GM23338 (cell line): ENCODE measurements at regions not wholly inside any gene's neighbourhood (a gene's known extent, or its start where the extent isn't known, plus 50 kb on each side); places are given as distances from the start of the nearest gene placed in this dataset.
A peak's percentile ranks its signal among the peaks of the same experiment; 100 is the strongest.

Experiments
- ATAC-seq: fragments of 200-7000 bp; cut with Tn5 transposase; 3 replicates; pipeline ENCODE4 v1.9.1; 2020
- DNase-seq: peaks from one replicate; pipeline ENCODE4 v3.0.0-alpha.2; 2015; ENCODE audit warnings: low spot score
- H2AFZ ChIP-seq: fragments of 200-600 bp; sonication (generic); 2 replicates; pipeline ENCODE4 v1.8.0; 2016; ENCODE audit warnings: antibody characterized with exemption, mild to moderate bottlenecking, moderate library complexity
- H3F3A ChIP-seq: fragments of 200-600 bp; sonication (generic); replicated peaks from 2 replicates; pipeline ENCODE4 v1.8.0; 2017; ENCODE audit warnings: antibody characterized with exemption, mixed run types, low read depth
- H3K27ac ChIP-seq: fragments of 200-600 bp; sonication (generic); 2 replicates; pipeline ENCODE4 v1.6.1; 2016; ENCODE audit warnings: low read depth
- H3K27me3 ChIP-seq: fragments of 200-600 bp; sonication (generic); 2 replicates; pipeline ENCODE4 v1.8.0; 2016; ENCODE audit warnings: mild to moderate bottlenecking, mixed run types, moderate library complexity; ENCODE audit not compliant: insufficient read depth
- H3K36me3 ChIP-seq: fragments of 200-600 bp; sonication (generic); 2 replicates; pipeline ENCODE4 v1.8.0; 2016; ENCODE audit warnings: mild to moderate bottlenecking; ENCODE audit not compliant: insufficient read depth
- H3K4me1 ChIP-seq: fragments of 200-600 bp; sonication (generic); 2 replicates; pipeline ENCODE4 v1.8.0; 2016; ENCODE audit warnings: mild to moderate bottlenecking, moderate library complexity; ENCODE audit not compliant: insufficient read depth
- H3K4me2 ChIP-seq: fragments of 200-600 bp; sonication (generic); 2 replicates; pipeline ENCODE4 v1.7.1; 2017; ENCODE audit warnings: mixed run types
- H3K4me3 ChIP-seq: fragments of 200-600 bp; sonication (generic); 2 replicates; pipeline ENCODE4 v1.6.1; 2016; ENCODE audit warnings: mixed run types
- H3K79me2 ChIP-seq: fragments of 200-600 bp; sonication (generic); replicated peaks from 2 replicates; pipeline ENCODE4 v1.8.0; 2017; ENCODE audit warnings: mild to moderate bottlenecking; ENCODE audit not compliant: insufficient read depth
- H3K9me2 ChIP-seq: fragments of 200-600 bp; sonication (generic); 2 replicates; pipeline ENCODE4 v1.8.0; 2017; ENCODE audit not compliant: insufficient read depth
- H4K20me1 ChIP-seq: fragments of 200-600 bp; sonication (generic); replicated peaks from 2 replicates; pipeline ENCODE4 v1.8.0; 2017; ENCODE audit warnings: mild to moderate bottlenecking; ENCODE audit not compliant: insufficient read depth
- H3K27ac Mint-ChIP-seq: 2 replicates; pipeline ENCODE4 v1.8.0; 2020; ENCODE audit warnings: inconsistent platforms, mild to moderate bottlenecking, moderate library complexity, mixed read lengths
- H3K27me3 Mint-ChIP-seq: 3 replicates; pipeline ENCODE4 v1.8.0; 2022; ENCODE audit warnings: low read depth, mild to moderate bottlenecking, moderate library complexity, mixed read lengths, inconsistent platforms; ENCODE audit not compliant: insufficient read depth, poor library complexity
- H3K36me3 Mint-ChIP-seq: 3 replicates; pipeline ENCODE4 v1.8.0; 2021; ENCODE audit warnings: low read depth, mild to moderate bottlenecking, inconsistent platforms, moderate library complexity, mixed read lengths
- H3K4me1 Mint-ChIP-seq: 3 replicates; pipeline ENCODE4 v1.8.0; 2020; ENCODE audit warnings: mild to moderate bottlenecking, inconsistent platforms, mixed read lengths
- H3K4me3 Mint-ChIP-seq: 3 replicates; pipeline ENCODE4 v1.8.0; 2021; ENCODE audit warnings: moderate library complexity, mild to moderate bottlenecking, inconsistent platforms, mixed read lengths
- H3K9me3 Mint-ChIP-seq: 3 replicates; pipeline ENCODE4 v1.8.0; 2020; ENCODE audit warnings: moderate library complexity, mild to moderate bottlenecking, inconsistent platforms, mixed read lengths
- NANOG ChIP-seq: IDR thresholded peaks from 2 replicates; pipeline ENCODE4 v1.6.1; 2016; ENCODE audit warnings: antibody characterized with exemption, borderline replicate concordance
- TF ChIP-seq, protein P1 (sequence below): fragments of 250-450 bp; sonication (Bioruptor Pico); IDR thresholded peaks from 2 replicates; pipeline ENCODE4 v1.5.0; 2020; ENCODE audit warnings: mild to moderate bottlenecking, moderate library complexity
- TF ChIP-seq, protein P2 (sequence below), 2 experiments: fragments of 200-600 bp in 1 of 2; sonication (generic) in 1 of 2; conservative IDR thresholded peaks; 2 replicates each; pipeline versions ENCODE4 v1.5.1 to v1.6.1; 2016 to 2017; ENCODE audit warnings: antibody characterized with exemption in 2 of 2, low read depth in 2 of 2, mild to moderate bottlenecking in 2 of 2, moderate library complexity in 1 of 2

DNA sequence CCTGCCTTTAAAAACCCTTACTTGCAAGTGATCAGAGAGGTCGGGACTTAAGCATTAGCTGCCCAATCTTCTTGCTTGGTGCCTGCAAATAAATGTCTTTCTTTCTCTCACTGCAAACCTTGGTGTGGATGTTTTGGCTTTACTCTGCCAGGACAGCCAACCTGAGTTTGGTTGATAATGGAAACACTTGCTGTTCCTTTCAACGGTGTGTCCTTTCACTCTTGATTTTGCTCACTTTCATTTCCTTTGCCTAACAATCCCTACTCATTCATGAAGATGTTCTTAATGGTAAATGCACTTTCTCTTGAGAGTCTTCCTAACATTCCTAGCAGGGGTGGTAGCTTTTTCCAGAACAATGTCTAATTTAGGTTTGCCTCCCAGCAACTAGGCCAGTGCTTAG is 366.2 kb downstream of the HRH4 start (continued):
- TF ChIP-seq, protein P1, sequence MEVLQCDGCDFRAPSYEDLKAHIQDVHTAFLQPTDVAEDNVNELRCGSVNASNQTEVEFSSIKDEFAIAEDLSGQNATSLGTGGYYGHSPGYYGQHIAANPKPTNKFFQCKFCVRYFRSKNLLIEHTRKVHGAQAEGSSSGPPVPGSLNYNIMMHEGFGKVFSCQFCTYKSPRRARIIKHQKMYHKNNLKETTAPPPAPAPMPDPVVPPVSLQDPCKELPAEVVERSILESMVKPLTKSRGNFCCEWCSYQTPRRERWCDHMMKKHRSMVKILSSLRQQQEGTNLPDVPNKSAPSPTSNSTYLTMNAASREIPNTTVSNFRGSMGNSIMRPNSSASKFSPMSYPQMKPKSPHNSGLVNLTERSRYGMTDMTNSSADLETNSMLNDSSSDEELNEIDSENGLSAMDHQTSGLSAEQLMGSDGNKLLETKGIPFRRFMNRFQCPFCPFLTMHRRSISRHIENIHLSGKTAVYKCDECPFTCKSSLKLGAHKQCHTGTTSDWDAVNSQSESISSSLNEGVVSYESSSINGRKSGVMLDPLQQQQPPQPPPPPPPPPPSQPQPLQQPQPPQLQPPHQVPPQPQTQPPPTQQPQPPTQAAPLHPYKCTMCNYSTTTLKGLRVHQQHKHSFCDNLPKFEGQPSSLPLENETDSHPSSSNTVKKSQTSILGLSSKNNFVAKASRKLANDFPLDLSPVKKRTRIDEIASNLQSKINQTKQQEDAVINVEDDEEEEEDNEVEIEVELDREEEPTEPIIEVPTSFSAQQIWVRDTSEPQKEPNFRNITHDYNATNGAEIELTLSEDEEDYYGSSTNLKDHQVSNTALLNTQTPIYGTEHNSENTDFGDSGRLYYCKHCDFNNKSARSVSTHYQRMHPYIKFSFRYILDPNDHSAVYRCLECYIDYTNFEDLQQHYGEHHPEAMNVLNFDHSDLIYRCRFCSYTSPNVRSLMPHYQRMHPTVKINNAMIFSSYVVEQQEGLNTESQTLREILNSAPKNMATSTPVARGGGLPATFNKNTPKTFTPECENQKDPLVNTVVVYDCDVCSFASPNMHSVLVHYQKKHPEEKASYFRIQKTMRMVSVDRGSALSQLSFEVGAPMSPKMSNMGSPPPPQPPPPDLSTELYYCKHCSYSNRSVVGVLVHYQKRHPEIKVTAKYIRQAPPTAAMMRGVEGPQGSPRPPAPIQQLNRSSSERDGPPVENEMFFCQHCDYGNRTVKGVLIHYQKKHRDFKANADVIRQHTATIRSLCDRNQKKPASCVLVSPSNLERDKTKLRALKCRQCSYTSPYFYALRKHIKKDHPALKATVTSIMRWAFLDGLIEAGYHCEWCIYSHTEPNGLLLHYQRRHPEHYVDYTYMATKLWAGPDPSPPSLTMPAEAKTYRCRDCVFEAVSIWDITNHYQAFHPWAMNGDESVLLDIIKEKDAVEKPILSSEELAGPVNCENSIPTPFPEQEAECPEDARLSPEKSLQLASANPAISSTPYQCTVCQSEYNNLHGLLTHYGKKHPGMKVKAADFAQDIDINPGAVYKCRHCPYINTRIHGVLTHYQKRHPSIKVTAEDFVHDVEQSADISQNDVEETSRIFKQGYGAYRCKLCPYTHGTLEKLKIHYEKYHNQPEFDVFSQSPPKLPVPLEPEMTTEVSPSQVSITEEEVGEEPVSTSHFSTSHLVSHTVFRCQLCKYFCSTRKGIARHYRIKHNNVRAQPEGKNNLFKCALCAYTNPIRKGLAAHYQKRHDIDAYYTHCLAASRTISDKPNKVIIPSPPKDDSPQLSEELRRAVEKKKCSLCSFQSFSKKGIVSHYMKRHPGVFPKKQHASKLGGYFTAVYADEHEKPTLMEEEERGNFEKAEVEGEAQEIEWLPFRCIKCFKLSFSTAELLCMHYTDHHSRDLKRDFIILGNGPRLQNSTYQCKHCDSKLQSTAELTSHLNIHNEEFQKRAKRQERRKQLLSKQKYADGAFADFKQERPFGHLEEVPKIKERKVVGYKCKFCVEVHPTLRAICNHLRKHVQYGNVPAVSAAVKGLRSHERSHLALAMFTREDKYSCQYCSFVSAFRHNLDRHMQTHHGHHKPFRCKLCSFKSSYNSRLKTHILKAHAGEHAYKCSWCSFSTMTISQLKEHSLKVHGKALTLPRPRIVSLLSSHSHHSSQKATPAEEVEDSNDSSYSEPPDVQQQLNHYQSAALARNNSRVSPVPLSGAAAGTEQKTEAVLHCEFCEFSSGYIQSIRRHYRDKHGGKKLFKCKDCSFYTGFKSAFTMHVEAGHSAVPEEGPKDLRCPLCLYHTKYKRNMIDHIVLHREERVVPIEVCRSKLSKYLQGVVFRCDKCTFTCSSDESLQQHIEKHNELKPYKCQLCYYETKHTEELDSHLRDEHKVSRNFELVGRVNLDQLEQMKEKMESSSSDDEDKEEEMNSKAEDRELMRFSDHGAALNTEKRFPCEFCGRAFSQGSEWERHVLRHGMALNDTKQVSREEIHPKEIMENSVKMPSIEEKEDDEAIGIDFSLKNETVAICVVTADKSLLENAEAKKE (CRISPR knock-in tag) = 0 out of 2 replicates have a peak, but pooled peaks have one; percentile 16

DNA sequence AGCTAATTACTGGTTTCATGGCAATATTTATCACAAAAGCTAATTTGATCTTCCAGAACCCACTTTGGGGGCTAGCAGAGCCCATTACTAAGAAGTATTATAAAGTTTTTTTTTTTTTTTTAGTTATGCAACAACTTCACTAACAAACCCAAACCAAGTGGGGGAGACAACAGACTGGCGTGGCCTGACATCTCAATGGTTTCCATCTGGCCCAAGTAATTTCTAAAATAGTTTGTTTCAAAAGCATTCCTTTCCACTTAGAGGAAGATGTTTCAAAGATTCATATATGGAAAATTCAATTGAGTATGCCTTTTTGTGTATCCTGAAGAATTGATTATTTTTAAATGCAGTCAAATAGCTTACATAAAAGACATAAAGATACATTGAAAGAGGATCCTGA is 367.1 kb downstream of the HRH4 start:
- Histone ChIP-seq H3K9me2 (peaks cover 12% of the 10 kb centered on the region), H3K36me3 (no peaks in the 10 kb centered on the region), H3K4me1 (peaks cover 35% of the 10 kb centered on the region), H2AFZ (no peak overlapping the region), H3K79me2 (no peaks in the 10 kb centered on the region), H3K27me3 (no peaks in the 10 kb centered on the region), H3K4me3 (no peak overlapping the region), H4K20me1 (no peaks in the 10 kb centered on the region), H3K27ac (peak overlapping the region; percentile 65; the same call in 1 of the 2 replicates), H3K4me2 (peak overlapping the region; percentile 41; the same call in 1 of the 2 replicates), H3F3A (no peaks in the 10 kb centered on the region)
- DNase-seq (no peak), ATAC-seq (no peak)
- no peak for TF ChIP-seq NANOG
- TF ChIP-seq, protein P2, sequence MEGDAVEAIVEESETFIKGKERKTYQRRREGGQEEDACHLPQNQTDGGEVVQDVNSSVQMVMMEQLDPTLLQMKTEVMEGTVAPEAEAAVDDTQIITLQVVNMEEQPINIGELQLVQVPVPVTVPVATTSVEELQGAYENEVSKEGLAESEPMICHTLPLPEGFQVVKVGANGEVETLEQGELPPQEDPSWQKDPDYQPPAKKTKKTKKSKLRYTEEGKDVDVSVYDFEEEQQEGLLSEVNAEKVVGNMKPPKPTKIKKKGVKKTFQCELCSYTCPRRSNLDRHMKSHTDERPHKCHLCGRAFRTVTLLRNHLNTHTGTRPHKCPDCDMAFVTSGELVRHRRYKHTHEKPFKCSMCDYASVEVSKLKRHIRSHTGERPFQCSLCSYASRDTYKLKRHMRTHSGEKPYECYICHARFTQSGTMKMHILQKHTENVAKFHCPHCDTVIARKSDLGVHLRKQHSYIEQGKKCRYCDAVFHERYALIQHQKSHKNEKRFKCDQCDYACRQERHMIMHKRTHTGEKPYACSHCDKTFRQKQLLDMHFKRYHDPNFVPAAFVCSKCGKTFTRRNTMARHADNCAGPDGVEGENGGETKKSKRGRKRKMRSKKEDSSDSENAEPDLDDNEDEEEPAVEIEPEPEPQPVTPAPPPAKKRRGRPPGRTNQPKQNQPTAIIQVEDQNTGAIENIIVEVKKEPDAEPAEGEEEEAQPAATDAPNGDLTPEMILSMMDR (conservative IDR thresholded peaks at IDR 0.05; ENCODE audit: low read depth in 2 of 2) = 0 out of 4 replicates have a peak, but pooled peaks of 1 of the 2 experiments have one; percentile 11
- Mint-ChIP-seq H3K27ac (no peak overlapping the region), H3K36me3 (no peaks in the 10 kb centered on the region), H3K4me3 (no peak overlapping the region), H3K4me1 (peaks cover 43% of the 10 kb centered on the region), H3K9me3 (no peaks in the 10 kb centered on the region), H3K27me3 (peaks cover 8% of the 10 kb centered on the region)
